ENCODE measurements at regions not wholly inside any gene's neighbourhood (a gene's known extent, or its start where the extent isn't known, plus 50 kb on each side); places are given as distances from the start of the nearest gene placed in this dataset.
"Not testable (repeated sequence)": the region's sequence is repeated elsewhere in the genome, so short reads cannot be mapped to it uniquely, and the experiment has no call there.

DNA sequence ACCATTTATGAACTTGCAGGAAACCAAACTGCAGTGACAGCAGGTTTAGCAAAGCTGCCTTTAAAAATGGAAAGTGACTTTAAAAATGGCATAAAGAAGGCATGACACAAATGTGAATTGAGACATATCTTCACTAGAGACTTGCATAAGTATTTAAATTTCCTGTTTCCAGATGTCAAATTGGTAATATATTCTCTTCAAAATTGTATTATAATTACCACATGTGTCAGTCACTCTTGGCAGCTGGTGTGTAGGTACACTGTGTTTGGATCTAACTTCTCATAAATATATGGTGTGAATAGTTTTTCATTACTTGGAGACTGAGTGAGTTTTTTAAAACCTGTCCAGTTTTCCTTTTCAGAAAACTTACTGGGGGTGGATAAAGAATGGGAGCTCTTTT is 636.2 kb upstream of the SGO1 start:
- no peak overlapping the region for H3K4me3 ChIP-seq (ENCODE audit: extremely low read depth in 1 of 4, insufficient read depth in 2 of 4, low read depth in 3 of 4, low read length in 4 of 4)

GRCh38 chr3:20820872-20821271 is 634.9 kb upstream of the SGO1 start:
- H3K56ac ChIP-seq (replicated peaks; ENCODE audit: insufficient read length, low read depth, low read length); H2BK15ac ChIP-seq (ENCODE audit: low read length); H3K36me3 ChIP-seq (ENCODE audit: control insufficient read depth in 2 of 4, insufficient read depth in 4 of 4, low read length in 3 of 4); H4K91ac ChIP-seq (replicated peaks; ENCODE audit: insufficient read length, low read length); DNase-seq (ENCODE audit: low read depth in 1 of 2, low spot score in 2 of 2); FAIRE-seq; H3K23me2 ChIP-seq (ENCODE audit: low read depth, low read length); H3K27ac ChIP-seq (ENCODE audit: low read depth, low read length); H2BK12ac ChIP-seq (ENCODE audit: low read depth, low read length); H3K27me3 ChIP-seq (replicated peaks in 1 of 4; ENCODE audit: control insufficient read depth in 3 of 4, extremely low read depth in 1 of 4, insufficient read depth in 3 of 4, low read length in 3 of 4); H4K8ac ChIP-seq (ENCODE audit: extremely low read depth, insufficient read depth, low read length); H2BK20ac ChIP-seq (ENCODE audit: low read length); H4K20me1 ChIP-seq (replicated peaks in 1 of 2; ENCODE audit: control insufficient read depth in 1 of 2, insufficient read depth in 2 of 2, low read length in 2 of 2); H3K23ac ChIP-seq (ENCODE audit: insufficient read length); H3K18ac ChIP-seq (ENCODE audit: extremely low read depth, low read length); H2AFZ ChIP-seq (ENCODE audit: low read length); H3K4me1 ChIP-seq (replicated peaks in 1 of 4; ENCODE audit: control insufficient read depth in 3 of 4, insufficient read depth in 4 of 4, low read length in 3 of 4); H3K79me1 ChIP-seq (ENCODE audit: low read depth, low read length); H2BK5ac ChIP-seq (ENCODE audit: low read depth, low read length); H3K4me2 ChIP-seq (ENCODE audit: insufficient read depth in 1 of 2, low read depth in 2 of 2, low read length in 2 of 2); CTCF ChIA-PET (ENCODE audit: partially characterized antibody); H3K4me3 ChIP-seq (ENCODE audit: extremely low read depth in 1 of 4, insufficient read depth in 2 of 4, low read depth in 3 of 4, low read length in 4 of 4); H3K79me2 ChIP-seq (ENCODE audit: control insufficient read depth in 1 of 2, insufficient read depth in 2 of 2, low read length in 2 of 2); H4K5ac ChIP-seq (ENCODE audit: insufficient read length, low read depth, low read length); H3K9ac ChIP-seq (replicated peaks in 1 of 4; ENCODE audit: extremely low read depth in 1 of 4, low read depth in 3 of 4, low read length in 3 of 4); POLR2A ChIA-PET (ENCODE audit: partially characterized antibody); H2AK5ac ChIP-seq (ENCODE audit: low read depth, low read length); H3K14ac ChIP-seq (ENCODE audit: insufficient read length); H2BK120ac ChIP-seq (replicated peaks; ENCODE audit: low read depth, low read length); H3K4ac ChIP-seq (replicated peaks; ENCODE audit: insufficient read length, low read depth, low read length): not testable (repeated sequence)
- WGBS, 2 experiments (ENCODE audit: extremely low coverage in 1 of 2, insufficient coverage in 1 of 2, insufficient read length in 1 of 2, insufficient replicate concordance in 2 of 2, low coverage in 1 of 2, low lambda C conversion rate in 2 of 2, missing lambda C conversion rate in 1 of 2): 87% methylated on average over 8 of the region's 9 CpGs; no CpG with 5 or more reads in 1 of the 2 experiments
- H3K9me3 ChIP-seq (ENCODE audit: insufficient read depth in 2 of 2, low read depth in 1 of 2, low read length in 1 of 2): peaks cover 7 to 14% of the 10 kb centered on the region in 2 experiments; a peak in 3 of 4 replicates

More for the DNA sequence above, 636.2 kb upstream of the SGO1 start:
- peaks cover 0 to 7% (median 0%) of the 10 kb centered on the region in 4 experiments; a peak in 1 of 8 replicates for H3K36me3 ChIP-seq (ENCODE audit: control insufficient read depth in 2 of 4, insufficient read depth in 4 of 4, low read length in 3 of 4)
- H3K23me2 ChIP-seq (ENCODE audit: low read depth, low read length): no peaks in the 10 kb centered on the region
- H3K9me3 ChIP-seq (ENCODE audit: insufficient read depth in 2 of 2, low read depth in 1 of 2, low read length in 1 of 2): peaks cover 7 to 14% of the 10 kb centered on the region in 2 experiments; a peak in 3 of 4 replicates
- no peak overlapping the region for H3K27ac ChIP-seq (ENCODE audit: low read depth, low read length)
- DNase-seq (ENCODE audit: low read depth in 1 of 2, low spot score in 2 of 2) (no peak), FAIRE-seq (no peak)
- ChIA-PET CTCF (ENCODE audit: partially characterized antibody) (interaction anchor here (0.7 to 1.4 kb wide), 2 partner anchors 9 to 84 kb away, joined by 3 to 4 read pairs; no protein-coding TSS in a partner anchor), POLR2A (ENCODE audit: partially characterized antibody) (no interaction called here)
- no peaks in the 10 kb centered on the region for H3K4me1 ChIP-seq (replicated peaks in 1 of 4; ENCODE audit: control insufficient read depth in 3 of 4, insufficient read depth in 4 of 4, low read length in 3 of 4)
- no peak overlapping the region for H3K4me2 ChIP-seq (ENCODE audit: insufficient read depth in 1 of 2, low read depth in 2 of 2, low read length in 2 of 2)
- no peak overlapping the region for H2BK20ac ChIP-seq (ENCODE audit: low read length)
- H3K56ac ChIP-seq (replicated peaks; ENCODE audit: insufficient read length, low read depth, low read length): no peak overlapping the region
- no peak overlapping the region for H2AFZ ChIP-seq (ENCODE audit: low read length)
- no peak overlapping the region for H3K9ac ChIP-seq (replicated peaks in 1 of 4; ENCODE audit: extremely low read depth in 1 of 4, low read depth in 3 of 4, low read length in 3 of 4)
- TF ChIP-seq NRF1 (IDR thresholded peaks at IDR 0.05; ENCODE audit: low read depth, low read length): no peak
- no peak for TF ChIP-seq JUN (IDR thresholded peaks at IDR 0.05; ENCODE audit: low read depth, low read length)
- TF ChIP-seq ZNF274 (IDR thresholded peaks at IDR 0.05; ENCODE audit: borderline replicate concordance, extremely low read depth, low read length): no peak
- no peak overlapping the region for H2BK120ac ChIP-seq (replicated peaks; ENCODE audit: low read depth, low read length)
- no peak overlapping the region for H2BK15ac ChIP-seq (ENCODE audit: low read length)
- no peak overlapping the region for H2BK12ac ChIP-seq (ENCODE audit: low read depth, low read length)
- no peak overlapping the region for H2BK5ac ChIP-seq (ENCODE audit: low read depth, low read length)
- H2AK5ac ChIP-seq (ENCODE audit: low read depth, low read length): no peak overlapping the region
- H3K23ac ChIP-seq (ENCODE audit: insufficient read length): no peak overlapping the region
- no peak overlapping the region for H4K5ac ChIP-seq (ENCODE audit: insufficient read length, low read depth, low read length)
- H3K4ac ChIP-seq (replicated peaks; ENCODE audit: insufficient read length, low read depth, low read length): no peak overlapping the region
- H3K18ac ChIP-seq (ENCODE audit: extremely low read depth, low read length): no peak overlapping the region
- no peaks in the 10 kb centered on the region for H3K79me1 ChIP-seq (ENCODE audit: low read depth, low read length)
- no peaks in the 10 kb centered on the region for H4K20me1 ChIP-seq (replicated peaks in 1 of 2; ENCODE audit: control insufficient read depth in 1 of 2, insufficient read depth in 2 of 2, low read length in 2 of 2)
- no peak overlapping the region for H4K8ac ChIP-seq (ENCODE audit: extremely low read depth, insufficient read depth, low read length)
- no peak overlapping the region for H4K91ac ChIP-seq (replicated peaks; ENCODE audit: insufficient read length, low read length)
- H3K14ac ChIP-seq (ENCODE audit: insufficient read length): no peak overlapping the region
- H3K79me2 ChIP-seq (ENCODE audit: control insufficient read depth in 1 of 2, insufficient read depth in 2 of 2, low read length in 2 of 2): no peaks in the 10 kb centered on the region
- H3K27me3 ChIP-seq (replicated peaks in 1 of 4; ENCODE audit: control insufficient read depth in 3 of 4, extremely low read depth in 1 of 4, insufficient read depth in 3 of 4, low read length in 3 of 4): no peaks in the 10 kb centered on the region
